HepG2 (cell line): ENCODE measurements at regions not wholly inside any gene's neighbourhood (a gene's known extent, or its start where the extent isn't known, plus 50 kb on each side); places are given as distances from the start of the nearest gene placed in this dataset.

Source experiments
- ATAC-seq: fragments of 200-7000 bp; cut with Tn5 transposase; 3 replicates; pipeline ENCODE4 v1.9.1; 2020; ENCODE audit warnings: mild to moderate bottlenecking, moderate library complexity
- BruUV-seq: library from RNA; stranded (reverse); fragments of 400-500 nt; replicated peaks from 2 replicates; lab custom pipeline; 2021; lab: Mats Ljungman, UMichigan
- CTCF ChIA-PET: fragments of 300-600 bp; formaldehyde crosslinking; extraction: SDS; loops from one replicate; lab custom pipeline; 2021; ENCODE audit warnings: low total read pairs, inconsistent platforms, low intra/inter-chr PET ratio; lab: Yijun Ruan, JAX
- POLR2A ChIA-PET: fragments of 350-600 bp; sonication (Branson Sonifier 250); formaldehyde crosslinking; loops from one replicate; lab custom pipeline; 2020; ENCODE audit warnings: antibody characterized with exemption, inconsistent platforms; lab: Yijun Ruan, JAX
- DNase-seq: peaks from one replicate; pipeline ENCODE4 v3.0.0-alpha.2; 2015; ENCODE audit warnings: low spot score
- FAIRE-seq: peaks from 3 replicates; lab custom pipeline; 2011; peaks lifted over from hg19 to GRCh38; lab: Jason Lieb, UNC
- H2AFZ ChIP-seq: one replicate; pipeline ENCODE4 v1.6.1; 2011; ENCODE audit warnings: low read length, inconsistent platforms
- H3K27ac ChIP-seq: fragments of 300-600 bp; 3 replicates; pipeline ENCODE4 v1.8.0; 2011; ENCODE audit warnings: mixed run types, mild to moderate bottlenecking, mixed read lengths, low read length, inconsistent platforms; ENCODE audit not compliant: insufficient read depth; ENCODE audit errors: extremely low read length
- H3K27me3 ChIP-seq, 2 experiments: fragments of 200-600 bp in 1 of 2; 2 replicates in 1 of 2; 3 replicates in 1 of 2; pipeline versions ENCODE4 v1.6.0 to v1.8.0; 2011; ENCODE audit warnings: low read length in 2 of 2, mild to moderate bottlenecking in 2 of 2, moderate library complexity in 2 of 2, inconsistent platforms in 1 of 2; ENCODE audit not compliant: insufficient read depth in 2 of 2, control insufficient read depth in 1 of 2
- H3K36me3 ChIP-seq, 2 experiments: fragments of 200-600 bp in 1 of 2; replicated peaks in 1 of 2; 2 replicates in 1 of 2; 3 replicates in 1 of 2; pipeline versions ENCODE4 v1.5.1 to v1.8.0; 2011; ENCODE audit warnings: low read length in 2 of 2, inconsistent platforms in 1 of 2; ENCODE audit not compliant: insufficient read depth in 2 of 2, control insufficient read depth in 1 of 2
- H3K4me1 ChIP-seq: 2 replicates; pipeline ENCODE4 v1.5.1; 2012; ENCODE audit warnings: low read length, inconsistent platforms; ENCODE audit not compliant: insufficient read depth
- H3K4me2 ChIP-seq: 2 replicates; pipeline ENCODE4 v1.6.0; 2011; ENCODE audit warnings: low read depth, low read length, inconsistent platforms
- H3K4me3 ChIP-seq, 3 experiments: fragments of 200-600 bp in 1 of 3; sonication (generic), shearing (Covaris generic) in 1 of 3; replicated peaks in 1 of 3; 2 replicates each; pipeline ENCODE4 v1.5.1; 2011 to 2016; ENCODE audit warnings: low read length in 3 of 3, inconsistent platforms in 2 of 3, low read depth in 2 of 3, mild to moderate bottlenecking in 2 of 3, control low read depth in 1 of 3, mixed read lengths in 1 of 3; ENCODE audit not compliant: insufficient read depth in 1 of 3
- H3K79me2 ChIP-seq: one replicate; pipeline ENCODE4 v1.6.1; 2011; ENCODE audit warnings: low read length, inconsistent platforms; ENCODE audit not compliant: insufficient read depth
- H3K9ac ChIP-seq: 2 replicates; pipeline ENCODE4 v1.6.0; 2011; ENCODE audit warnings: mild to moderate bottlenecking, low read depth, low read length, inconsistent platforms; ENCODE audit not compliant: insufficient read depth
- H3K9me3 ChIP-seq: 2 replicates; pipeline ENCODE4 v1.5.1; 2012; ENCODE audit warnings: mild to moderate bottlenecking, low read length
- H4K20me1 ChIP-seq: 2 replicates; pipeline ENCODE4 v1.6.0; 2011; ENCODE audit warnings: inconsistent platforms, mild to moderate bottlenecking, low read length, moderate library complexity; ENCODE audit not compliant: insufficient read depth
- BCL6 ChIP-seq: IDR thresholded peaks from 2 replicates; pipeline ENCODE4 v1.6.1; 2016; ENCODE audit warnings: missing genetic modification reagents, missing compliant biosample characterization
- BHLHE40 ChIP-seq: IDR thresholded peaks from 2 replicates; pipeline ENCODE4 v1.6.1; 2011; ENCODE audit warnings: low read length, improper control_type of control experiment
- CAMTA2 ChIP-seq: sonication (generic); formaldehyde crosslinking; IDR thresholded peaks from 2 replicates; pipeline ENCODE4 v1.4.0; 2020; ENCODE audit warnings: mild to moderate bottlenecking, missing genetic modification reagents, borderline replicate concordance
- CCDC6 ChIP-seq: sonication (generic); formaldehyde crosslinking; IDR thresholded peaks from 2 replicates; pipeline ENCODE4 v1.8.1; 2022; ENCODE audit warnings: mild to moderate bottlenecking, missing genetic modification reagents, moderate library complexity
- MAZ ChIP-seq, 2 experiments: sonication (generic) in 1 of 2; formaldehyde crosslinking in 1 of 2; IDR thresholded peaks; 2 replicates each; pipeline versions ENCODE4 v1.5.0 to v1.6.1; 2012 to 2020; ENCODE audit warnings: low read depth in 2 of 2, mild to moderate bottlenecking in 2 of 2, borderline replicate concordance in 1 of 2, improper control_type of control experiment in 1 of 2, low read length in 1 of 2, missing genetic modification reagents in 1 of 2, moderate library complexity in 1 of 2
- NR2F6 ChIP-seq, 2 experiments: IDR thresholded peaks; 2 replicates each; pipeline ENCODE4 v1.6.1; 2016; ENCODE audit warnings: antibody characterized with exemption in 1 of 2, mild to moderate bottlenecking in 1 of 2
- RORA ChIP-seq: sonication (generic); formaldehyde crosslinking; IDR thresholded peaks from 2 replicates; pipeline ENCODE4 v1.5.0; 2020; ENCODE audit warnings: mild to moderate bottlenecking, missing genetic modification reagents, moderate library complexity
- SNRNP70 ChIP-seq: fragments of 200-400 bp; formaldehyde crosslinking; IDR thresholded peaks from 2 replicates; pipeline ENCODE4 v1.6.1; 2017; ENCODE audit warnings: mild to moderate bottlenecking, low read depth, low read length, moderate library complexity
- SP140L ChIP-seq: sonication (generic); formaldehyde crosslinking; IDR thresholded peaks from 2 replicates; pipeline ENCODE4 v1.4.0; 2020; ENCODE audit warnings: missing genetic modification reagents, borderline replicate concordance
- ZNF350 ChIP-seq: sonication (generic); formaldehyde crosslinking; IDR thresholded peaks from 2 replicates; pipeline ENCODE4 v1.4.0; 2020; ENCODE audit warnings: mild to moderate bottlenecking, low read depth, missing genetic modification reagents, borderline replicate concordance
- ZNF382 ChIP-seq: sonication (generic); formaldehyde crosslinking; IDR thresholded peaks from 2 replicates; pipeline ENCODE4 v1.5.0; 2020; ENCODE audit warnings: missing genetic modification reagents, mild to moderate bottlenecking, borderline replicate concordance
- ZSCAN21 ChIP-seq: sonication (generic); formaldehyde crosslinking; IDR thresholded peaks from 2 replicates; pipeline ENCODE4 v1.8.0; 2022; ENCODE audit warnings: mild to moderate bottlenecking, missing genetic modification reagents, moderate library complexity, borderline replicate concordance
- ZSCAN31 ChIP-seq: sonication (generic); formaldehyde crosslinking; IDR thresholded peaks from 2 replicates; pipeline ENCODE4 v1.5.0; 2020; ENCODE audit warnings: low read depth, mild to moderate bottlenecking, missing genetic modification reagents
- in situ Hi-C: cut with HindIII; loops from 2 replicates; pipeline ENCODE4 v1.10.0; 2017; ENCODE audit warnings: low pct_unique_long_range_greater_than_20kb; ENCODE audit not compliant: extremely low pct_ligation_motif_present
- intact Hi-C: fragments of 100-400 bp; cut with micrococcal nuclease; formaldehyde crosslinking; loops from one replicate; pipeline ENCODE4 v1.10.0; 2022; ENCODE audit not compliant: unreplicated experiment
- TF ChIP-seq, protein P1 (sequence below): sonication (generic); formaldehyde crosslinking; IDR thresholded peaks from 2 replicates; pipeline ENCODE4 v1.8.1; 2023; ENCODE audit warnings: missing genetic modification reagents, mild to moderate bottlenecking, borderline replicate concordance
- TF ChIP-seq, protein P2 (sequence below): conservative IDR thresholded peaks from 2 replicates; pipeline ENCODE4 v1.6.1; 2018; ENCODE audit warnings: missing genetic modification reagents
- TF ChIP-seq, protein P3 (sequence below): sonication (generic); formaldehyde crosslinking; IDR thresholded peaks from 2 replicates; pipeline ENCODE4 v1.4.0; 2020; ENCODE audit warnings: mild to moderate bottlenecking, missing genetic modification reagents

DNA sequence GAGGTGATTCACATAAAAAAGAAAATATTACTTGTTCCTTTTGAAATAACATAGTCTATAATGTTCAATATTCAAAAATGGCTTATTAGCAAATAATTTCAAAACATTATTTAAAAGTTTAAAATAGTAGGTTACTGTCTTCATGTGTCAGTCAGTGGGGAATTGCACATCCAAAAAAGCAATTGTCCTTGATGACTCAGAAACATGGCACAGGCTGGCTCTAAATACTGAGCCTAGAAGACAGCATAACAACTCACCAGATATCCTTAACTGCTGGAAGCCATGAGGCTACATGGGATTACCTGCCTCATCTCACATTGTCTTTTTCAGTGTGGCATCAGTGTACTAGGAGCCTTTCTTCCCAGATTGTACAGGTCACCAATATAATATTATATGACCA, 439.5 kb upstream of the RGMB start:
- in situ Hi-C loops: no loop called here
- Histone ChIP-seq H4K20me1 (no peaks in the 10 kb centered on the region), H3K9ac (no peak overlapping the region), H3K36me3 (no peaks in the 10 kb centered on the region), H3K79me2 (no peaks in the 10 kb centered on the region), H2AFZ (no peak overlapping the region), H3K9me3 (no peaks in the 10 kb centered on the region), H3K4me2 (no peak overlapping the region), H3K4me1 (no peaks in the 10 kb centered on the region), H3K4me3 (no peak overlapping the region)
- DNase-seq (no peak), ATAC-seq (no peak), FAIRE-seq (no peak)
- POLR2A ChIA-PET: no interaction called here
- BruUV-seq: no TSS peak
- CTCF ChIA-PET: no interaction called here
- TF ChIP-seq CCDC6 (CRISPR knock-in tag): no peak
- no peak for TF ChIP-seq BHLHE40
- no peak for TF ChIP-seq SP140L (CRISPR knock-in tag)
- TF ChIP-seq NR2F6 (IDR thresholded peaks at IDR 0.05): no peak
- TF ChIP-seq NR2F6 (CRISPR knock-in tag; IDR thresholded peaks at IDR 0.05): no peak
- TF ChIP-seq ZNF382 (CRISPR knock-in tag): no peak
- TF ChIP-seq, protein P1, sequence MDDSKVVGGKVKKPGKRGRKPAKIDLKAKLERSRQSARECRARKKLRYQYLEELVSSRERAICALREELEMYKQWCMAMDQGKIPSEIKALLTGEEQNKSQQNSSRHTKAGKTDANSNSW: no peak
- TF ChIP-seq BCL6: no peak
- no peak for TF ChIP-seq RORA (CRISPR knock-in tag)
- TF ChIP-seq MAZ (IDR thresholded peaks at IDR 0.05; ENCODE audit: borderline replicate concordance, low read depth, low read length): no peak
- TF ChIP-seq MAZ (CRISPR knock-in tag; IDR thresholded peaks at IDR 0.05; ENCODE audit: low read depth): no peak
- TF ChIP-seq ZSCAN31: no peak
- TF ChIP-seq ZNF350 (CRISPR knock-in tag): no peak
- no peak for TF ChIP-seq ZSCAN21 (CRISPR knock-in tag)
- TF ChIP-seq, protein P2, sequence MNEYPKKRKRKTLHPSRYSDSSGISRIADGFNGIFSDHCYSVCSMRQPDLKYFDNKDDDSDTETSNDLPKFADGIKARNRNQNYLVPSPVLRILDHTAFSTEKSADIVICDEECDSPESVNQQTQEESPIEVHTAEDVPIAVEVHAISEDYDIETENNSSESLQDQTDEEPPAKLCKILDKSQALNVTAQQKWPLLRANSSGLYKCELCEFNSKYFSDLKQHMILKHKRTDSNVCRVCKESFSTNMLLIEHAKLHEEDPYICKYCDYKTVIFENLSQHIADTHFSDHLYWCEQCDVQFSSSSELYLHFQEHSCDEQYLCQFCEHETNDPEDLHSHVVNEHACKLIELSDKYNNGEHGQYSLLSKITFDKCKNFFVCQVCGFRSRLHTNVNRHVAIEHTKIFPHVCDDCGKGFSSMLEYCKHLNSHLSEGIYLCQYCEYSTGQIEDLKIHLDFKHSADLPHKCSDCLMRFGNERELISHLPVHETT: no peak
- no peak for TF ChIP-seq CAMTA2 (CRISPR knock-in tag)
- TF ChIP-seq, protein P3, sequence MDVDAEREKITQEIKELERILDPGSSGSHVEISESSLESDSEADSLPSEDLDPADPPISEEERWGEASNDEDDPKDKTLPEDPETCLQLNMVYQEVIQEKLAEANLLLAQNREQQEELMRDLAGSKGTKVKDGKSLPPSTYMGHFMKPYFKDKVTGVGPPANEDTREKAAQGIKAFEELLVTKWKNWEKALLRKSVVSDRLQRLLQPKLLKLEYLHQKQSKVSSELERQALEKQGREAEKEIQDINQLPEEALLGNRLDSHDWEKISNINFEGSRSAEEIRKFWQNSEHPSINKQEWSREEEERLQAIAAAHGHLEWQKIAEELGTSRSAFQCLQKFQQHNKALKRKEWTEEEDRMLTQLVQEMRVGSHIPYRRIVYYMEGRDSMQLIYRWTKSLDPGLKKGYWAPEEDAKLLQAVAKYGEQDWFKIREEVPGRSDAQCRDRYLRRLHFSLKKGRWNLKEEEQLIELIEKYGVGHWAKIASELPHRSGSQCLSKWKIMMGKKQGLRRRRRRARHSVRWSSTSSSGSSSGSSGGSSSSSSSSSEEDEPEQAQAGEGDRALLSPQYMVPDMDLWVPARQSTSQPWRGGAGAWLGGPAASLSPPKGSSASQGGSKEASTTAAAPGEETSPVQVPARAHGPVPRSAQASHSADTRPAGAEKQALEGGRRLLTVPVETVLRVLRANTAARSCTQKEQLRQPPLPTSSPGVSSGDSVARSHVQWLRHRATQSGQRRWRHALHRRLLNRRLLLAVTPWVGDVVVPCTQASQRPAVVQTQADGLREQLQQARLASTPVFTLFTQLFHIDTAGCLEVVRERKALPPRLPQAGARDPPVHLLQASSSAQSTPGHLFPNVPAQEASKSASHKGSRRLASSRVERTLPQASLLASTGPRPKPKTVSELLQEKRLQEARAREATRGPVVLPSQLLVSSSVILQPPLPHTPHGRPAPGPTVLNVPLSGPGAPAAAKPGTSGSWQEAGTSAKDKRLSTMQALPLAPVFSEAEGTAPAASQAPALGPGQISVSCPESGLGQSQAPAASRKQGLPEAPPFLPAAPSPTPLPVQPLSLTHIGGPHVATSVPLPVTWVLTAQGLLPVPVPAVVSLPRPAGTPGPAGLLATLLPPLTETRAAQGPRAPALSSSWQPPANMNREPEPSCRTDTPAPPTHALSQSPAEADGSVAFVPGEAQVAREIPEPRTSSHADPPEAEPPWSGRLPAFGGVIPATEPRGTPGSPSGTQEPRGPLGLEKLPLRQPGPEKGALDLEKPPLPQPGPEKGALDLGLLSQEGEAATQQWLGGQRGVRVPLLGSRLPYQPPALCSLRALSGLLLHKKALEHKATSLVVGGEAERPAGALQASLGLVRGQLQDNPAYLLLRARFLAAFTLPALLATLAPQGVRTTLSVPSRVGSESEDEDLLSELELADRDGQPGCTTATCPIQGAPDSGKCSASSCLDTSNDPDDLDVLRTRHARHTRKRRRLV (CRISPR knock-in tag): no peak
- TF ChIP-seq SNRNP70: no peak
- TF ChIP-seq, all 625 proteins: peak for 0
- H3K27me3 ChIP-seq: no peaks in the 10 kb centered on the region
- no peak overlapping the region for H3K27ac ChIP-seq
- intact Hi-C loops: no loop called here
